AG20443 (cell line): ENCODE measurements at regions not wholly inside any gene's neighbourhood (a gene's known extent, or its start where the extent isn't known, plus 50 kb on each side); places are given as distances from the start of the nearest gene placed in this dataset.

Source experiments
- DNase-seq: peaks from one replicate; pipeline ENCODE4 v3.0.0; 2012; ENCODE audit warnings: low spot score, mixed read lengths

- DNase-seq = no peak
Observed at GRCh38 chr11:128328955-128329551, 258.3 kb downstream of the ETS1 start.

GRCh38 chr11:128327274-128327673 lies 260.1 kb downstream of the ETS1 start:
- no peak for DNase-seq

GRCh38 chr11:128326791-128327190 lies 260.6 kb downstream of the ETS1 start:
- DNase-seq = no peak

- no peak for DNase-seq
Observed at GRCh38 chr11:128324531-128325141, 262.7 kb downstream of the ETS1 start.

GRCh38 chr11:128324051-128324481 lies 263.3 kb downstream of the ETS1 start:
- no peak for DNase-seq

- peak; percentile 75 for DNase-seq
Observed at GRCh38 chr11:128323381-128323780, 264.0 kb downstream of the ETS1 start.

GRCh38 chr11:128318856-128319474 lies 268.4 kb downstream of the ETS1 start:
- DNase-seq = no peak

GRCh38 chr11:128316541-128317227 lies 270.7 kb downstream of the ETS1 start:
- no peak for DNase-seq

GRCh38 chr11:128315933-128316332 lies 271.4 kb downstream of the ETS1 start:
- no peak for DNase-seq

GRCh38 chr11:128313931-128314330 lies 273.4 kb downstream of the ETS1 start:
- DNase-seq = no peak

- DNase-seq = no peak
Observed at GRCh38 chr11:128311742-128312719, 275.3 kb downstream of the ETS1 start.

- DNase-seq = no peak
Observed at GRCh38 chr11:128310676-128311445, 276.5 kb downstream of the ETS1 start.

- no peak for DNase-seq
Observed at GRCh38 chr11:128310005-128310404, 277.4 kb downstream of the ETS1 start.

- DNase-seq = no peak
Observed at GRCh38 chr11:128308794-128309193, 278.6 kb downstream of the ETS1 start.

- DNase-seq = no peak
Observed at GRCh38 chr11:128305588-128305987, 281.8 kb downstream of the ETS1 start.

GRCh38 chr11:128304666-128305485 lies 282.5 kb downstream of the ETS1 start:
- no peak for DNase-seq

- DNase-seq = no peak
Observed at GRCh38 chr11:128304116-128304515, 283.2 kb downstream of the ETS1 start.

- DNase-seq = no peak
Observed at GRCh38 chr11:128303383-128303782, 284.0 kb downstream of the ETS1 start.

- DNase-seq = no peak
Observed at GRCh38 chr11:128302425-128303186, 284.8 kb downstream of the ETS1 start.
